Mucosa of descending colon (tissue), 3 donors: ENCODE measurements at regions not wholly inside any gene's neighbourhood (a gene's known extent, or its start where the extent isn't known, plus 50 kb on each side); places are given as distances from the start of the nearest gene placed in this dataset.

Source experiments
- ATAC-seq: fragments of 200-7000 bp; cut with Tn5 transposase; one replicate; pipeline ENCODE4 v1.9.1; 2020; ENCODE audit warnings: mild to moderate bottlenecking, moderate library complexity
- DNase-seq, 3 donors: peaks; one replicate each; pipeline ENCODE4 v3.0.0-alpha.2; 2020
- H3K36me3 ChIP-seq: fragments of 200-600 bp; one replicate; pipeline ENCODE4 v1.8.0; 2021; ENCODE audit warnings: low read depth, mild to moderate bottlenecking
- H3K4me1 ChIP-seq: fragments of 200-600 bp; one replicate; pipeline ENCODE4 v1.8.0; 2021; ENCODE audit warnings: low read depth, mild to moderate bottlenecking
- H3K4me3 ChIP-seq: fragments of 200-600 bp; one replicate; pipeline ENCODE4 v1.8.0; 2021; ENCODE audit warnings: mild to moderate bottlenecking
- H3K9me3 ChIP-seq: fragments of 200-600 bp; one replicate; pipeline ENCODE4 v1.8.0; 2021; ENCODE audit warnings: mild to moderate bottlenecking
- CTCF ChIP-seq: fragments of 200-600 bp; IDR thresholded peaks from one replicate; pipeline ENCODE4 v1.8.0; 2022; ENCODE audit warnings: antibody characterized with exemption, mild to moderate bottlenecking
- intact Hi-C, 2 donors: fragments of 100-400 bp; cut with DNase I in 1 of 2; cut with micrococcal nuclease in 1 of 2; formaldehyde crosslinking; loops; one replicate each; pipeline versions ENCODE4 v1.11.0 to v1.11.1; 2022; cut with DNase I, micrococcal nuclease
- donor health status: DM: no; HTN: no; CAD: no; lungs with moderate emphysema.
- donor health status: DM: no; HTN: no; CAD: no.
- donor health status: DM: no; HTN: yes; CAD: no.

- H3K4me1 ChIP-seq = no peaks in the 10 kb centered on the region
- TF ChIP-seq CTCF = no peak
- no peak for DNase-seq
- H3K9me3 ChIP-seq = no peaks in the 10 kb centered on the region
- no peak overlapping the region for H3K4me3 ChIP-seq
- intact Hi-C loops = no loop called here
- ATAC-seq = no peak
- no peaks in the 10 kb centered on the region for H3K36me3 ChIP-seq
Measured at GRCh38 chr11:112728716-112729115, 232.5 kb upstream of the NCAM1 start.

GRCh38 chr11:112730591-112730990 is 230.6 kb upstream of the NCAM1 start:
- Histone ChIP-seq H3K36me3 (no peaks in the 10 kb centered on the region), H3K4me1 (no peaks in the 10 kb centered on the region), H3K9me3 (no peaks in the 10 kb centered on the region), H3K4me3 (no peak overlapping the region)
- intact Hi-C loops = no loop called here
- DNase-seq (no peak), ATAC-seq (no peak)
- no peak for TF ChIP-seq CTCF

DNA sequence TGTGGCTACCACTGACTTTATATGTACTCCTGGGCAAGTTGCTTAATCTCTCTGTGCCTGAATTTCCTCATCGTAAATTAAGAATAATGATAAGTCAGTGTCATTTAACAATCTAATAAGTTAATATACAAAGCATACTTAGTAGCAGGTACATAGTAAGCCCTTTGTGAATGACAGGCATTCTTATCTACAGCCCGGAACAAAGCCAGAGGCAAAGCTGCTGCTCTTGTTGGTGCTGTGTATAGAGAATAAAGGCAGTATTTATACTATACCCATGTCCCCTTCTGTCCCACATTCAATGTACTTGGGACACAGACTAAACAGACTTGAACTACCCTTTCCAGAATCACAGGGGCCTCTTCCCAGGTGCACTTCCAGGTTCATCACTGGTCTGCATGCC is 229.7 kb upstream of the NCAM1 start:
- DNase-seq (no peak), ATAC-seq (no peak)
- intact Hi-C loops = no loop called here
- TF ChIP-seq CTCF = no peak
- no peaks in the 10 kb centered on the region for H3K36me3 ChIP-seq
- H3K4me1 ChIP-seq = no peaks in the 10 kb centered on the region
- no peaks in the 10 kb centered on the region for H3K9me3 ChIP-seq
- no peak overlapping the region for H3K4me3 ChIP-seq

- TF ChIP-seq CTCF = no peak
Measured at GRCh38 chr11:112732031-112732430, 229.2 kb upstream of the NCAM1 start.

GRCh38 chr11:112734207-112734606 is 227.0 kb upstream of the NCAM1 start:
- Histone ChIP-seq H3K4me3 (no peak overlapping the region), H3K36me3 (no peaks in the 10 kb centered on the region), H3K9me3 (no peaks in the 10 kb centered on the region), H3K4me1 (no peaks in the 10 kb centered on the region)
- intact Hi-C loops = no loop called here
- no peak for TF ChIP-seq CTCF
- DNase-seq (peak in 1 of 3 donors; percentile 23), ATAC-seq (peak; percentile 25)

More at GRCh38 chr11:112732031-112732430, 229.2 kb upstream of the NCAM1 start:
- DNase-seq (no peak), ATAC-seq (no peak)
- H3K4me3 ChIP-seq = no peak overlapping the region
- no peaks in the 10 kb centered on the region for H3K9me3 ChIP-seq
- intact Hi-C loops = no loop called here
- no peaks in the 10 kb centered on the region for H3K4me1 ChIP-seq
- no peaks in the 10 kb centered on the region for H3K36me3 ChIP-seq

- Histone ChIP-seq H3K9me3 (no peaks in the 10 kb centered on the region), H3K4me1 (no peaks in the 10 kb centered on the region), H3K4me3 (no peak overlapping the region), H3K36me3 (no peaks in the 10 kb centered on the region)
- TF ChIP-seq CTCF = no peak
- DNase-seq = no peak
- ATAC-seq = no peak
- intact Hi-C loops = no loop called here
Measured at GRCh38 chr11:112735470-112735869, 225.8 kb upstream of the NCAM1 start.
